ENCODE measurements at regions not wholly inside any gene's neighbourhood (a gene's known extent, or its start where the extent isn't known, plus 50 kb on each side); places are given as distances from the start of the nearest gene placed in this dataset.

DNA sequence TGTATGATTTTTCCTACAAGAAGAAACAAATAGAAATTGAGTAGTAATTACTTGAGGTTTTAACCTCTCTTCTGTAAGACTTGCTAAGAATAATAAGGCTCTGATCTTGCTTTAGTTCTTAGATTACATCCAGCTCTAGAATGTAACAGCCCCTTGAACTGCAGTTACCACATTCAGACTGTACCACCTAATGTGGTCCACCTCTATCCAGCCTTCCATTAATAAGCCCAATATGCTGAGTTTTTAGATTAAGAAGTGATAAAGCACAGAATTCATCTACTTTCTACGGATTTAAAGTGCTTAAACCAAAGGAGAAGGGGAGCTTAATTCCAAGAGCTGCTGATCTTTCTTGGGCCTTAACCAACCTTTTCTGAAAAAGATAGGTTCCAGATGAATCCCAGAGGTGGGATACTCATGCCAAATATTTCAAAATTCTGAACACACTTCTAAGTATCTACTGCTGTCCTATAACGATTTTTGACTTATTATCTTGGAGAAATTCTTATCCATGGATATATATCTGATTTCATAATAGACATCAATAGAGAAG, 131.5 kb downstream of the ZNF608 start:
- TF ChIP-seq, protein P1, sequence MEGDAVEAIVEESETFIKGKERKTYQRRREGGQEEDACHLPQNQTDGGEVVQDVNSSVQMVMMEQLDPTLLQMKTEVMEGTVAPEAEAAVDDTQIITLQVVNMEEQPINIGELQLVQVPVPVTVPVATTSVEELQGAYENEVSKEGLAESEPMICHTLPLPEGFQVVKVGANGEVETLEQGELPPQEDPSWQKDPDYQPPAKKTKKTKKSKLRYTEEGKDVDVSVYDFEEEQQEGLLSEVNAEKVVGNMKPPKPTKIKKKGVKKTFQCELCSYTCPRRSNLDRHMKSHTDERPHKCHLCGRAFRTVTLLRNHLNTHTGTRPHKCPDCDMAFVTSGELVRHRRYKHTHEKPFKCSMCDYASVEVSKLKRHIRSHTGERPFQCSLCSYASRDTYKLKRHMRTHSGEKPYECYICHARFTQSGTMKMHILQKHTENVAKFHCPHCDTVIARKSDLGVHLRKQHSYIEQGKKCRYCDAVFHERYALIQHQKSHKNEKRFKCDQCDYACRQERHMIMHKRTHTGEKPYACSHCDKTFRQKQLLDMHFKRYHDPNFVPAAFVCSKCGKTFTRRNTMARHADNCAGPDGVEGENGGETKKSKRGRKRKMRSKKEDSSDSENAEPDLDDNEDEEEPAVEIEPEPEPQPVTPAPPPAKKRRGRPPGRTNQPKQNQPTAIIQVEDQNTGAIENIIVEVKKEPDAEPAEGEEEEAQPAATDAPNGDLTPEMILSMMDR (conservative IDR thresholded peaks at IDR 0.05): no peak
- H3K27me3 ChIP-seq (ENCODE audit: insufficient read depth, low read length): no peaks in the 10 kb centered on the region
- no peaks in the 10 kb centered on the region for H3K9me3 ChIP-seq (ENCODE audit: control insufficient read depth, low read depth, low read length)
- H3K4me3 Mint-ChIP-seq: no peak overlapping the region
- H4K8ac ChIP-seq (replicated peaks; ENCODE audit: insufficient read length, low read depth, low read length): no peak overlapping the region
- WGBS (ENCODE audit: extremely low coverage, insufficient read length, low lambda C conversion rate): no CpG with 5 or more reads among the region's 2 CpGs
- no peak overlapping the region for H2AK5ac ChIP-seq (ENCODE audit: insufficient read length, low read length)
- no peak overlapping the region for H2BK12ac ChIP-seq (ENCODE audit: insufficient read length, low read depth, low read length)
- H3K36me3 Mint-ChIP-seq (ENCODE audit: insufficient read depth in 1 of 3, low read depth in 3 of 3): peaks cover 0 to 3% (median 0%) of the 10 kb centered on the region in 3 experiments; a peak in 2 of 7 replicates
- H2BK5ac ChIP-seq (ENCODE audit: insufficient read length, low read length): no peak overlapping the region
- H4K5ac ChIP-seq (ENCODE audit: insufficient read length, low read depth, low read length): no peak overlapping the region
- H3K23ac ChIP-seq (ENCODE audit: insufficient read length, low read depth, low read length): no peak overlapping the region
- no peak overlapping the region for H3K27ac ChIP-seq (ENCODE audit: insufficient read length, low read depth, low read length)
- no peak overlapping the region for H3K4me2 ChIP-seq (ENCODE audit: insufficient read depth, insufficient read length, low read length)
- H3K27ac Mint-ChIP-seq: no peak overlapping the region; a peak in 1 of 7 replicates
- H4K91ac ChIP-seq (ENCODE audit: insufficient read length, low read depth, low read length): no peak overlapping the region
- no peak overlapping the region for H2AFZ ChIP-seq (ENCODE audit: low read length)
- H3K4ac ChIP-seq (ENCODE audit: low read depth, low read length): no peak overlapping the region
- H3K56ac ChIP-seq (ENCODE audit: insufficient read length, low read depth, low read length): no peak overlapping the region
- H3K18ac ChIP-seq (ENCODE audit: insufficient read length, low read depth, low read length): no peak overlapping the region
- H3K4me1 ChIP-seq (ENCODE audit: insufficient read depth, low read length): no peaks in the 10 kb centered on the region
- no peak overlapping the region for H2BK20ac ChIP-seq (ENCODE audit: low read depth, low read length, poor library complexity, severe bottlenecking)
- no peaks in the 10 kb centered on the region for H3K79me2 ChIP-seq (ENCODE audit: insufficient read depth, low read length)
- no peaks in the 10 kb centered on the region for H3K79me1 ChIP-seq (ENCODE audit: insufficient read depth, low read depth, low read length, poor library complexity, severe bottlenecking)
- no peak overlapping the region for H2BK120ac ChIP-seq (ENCODE audit: low read depth, low read length, poor library complexity, severe bottlenecking)
- H3K27me3 Mint-ChIP-seq (ENCODE audit: low read depth): no peaks in the 10 kb centered on the region
- peaks cover 10 to 13% of the 10 kb centered on the region in 2 experiments for H3K4me1 Mint-ChIP-seq
- no peak overlapping the region for H3T11ph ChIP-seq (ENCODE audit: low read length)
- H3K14ac ChIP-seq (ENCODE audit: insufficient read depth, low read length): no peak overlapping the region
- no peaks in the 10 kb centered on the region for H4K20me1 ChIP-seq (ENCODE audit: control insufficient read depth, insufficient read depth, insufficient read length)
- no peak overlapping the region for H2BK15ac ChIP-seq (ENCODE audit: low read depth, low read length)
- no peak overlapping the region for H3K9ac ChIP-seq (ENCODE audit: extremely low read depth, insufficient read length, low read length)
- peaks cover 0 to 3% of the 10 kb centered on the region in 2 experiments; a peak in 1 of 5 replicates for H3K9me3 Mint-ChIP-seq
- no peaks in the 10 kb centered on the region for H3K23me2 ChIP-seq (ENCODE audit: insufficient read length, low read depth, low read length, poor library complexity, severe bottlenecking)
- DNase-seq: no peak
